ENCODE measurements at regions not wholly inside any gene's neighbourhood (a gene's known extent, or its start where the extent isn't known, plus 50 kb on each side); places are given as distances from the start of the nearest gene placed in this dataset.

GRCh38 chr1:5595531-5596170 lies 396.6 kb downstream of the NPHP4 start:
- Histone ChIP-seq H3K4me3 (no peak overlapping the region), H3K27ac (no peak overlapping the region), H3K4me1 (peaks cover 0 to 7% (median 0%) of the 10 kb centered on the region in 12 donors), H3K9me3 (peaks cover 0 to 18% (median 8%) of the 10 kb centered on the region in 12 donors), H3K36me3 (no peaks in the 10 kb centered on the region), H3K27me3 (peaks cover 0 to 30% (median 3%) of the 10 kb centered on the region in 9 donors)
- ATAC-seq (no peak), DNase-seq (no peak)
- intact Hi-C loops (cut with DNase I): no loop called here
- 82 to 88% (median 86%) methylated on average over 17 of the region's 17 CpGs for WGBS, 4 donors
- no peak for TF ChIP-seq CTCF (IDR thresholded peaks at IDR 0.05)
- TF ChIP-seq POLR2A (IDR thresholded peaks at IDR 0.05): no peak

- TF ChIP-seq POLR2A (IDR thresholded peaks at IDR 0.05) (no peak), CTCF (IDR thresholded peaks at IDR 0.05) (no peak)
- H3K27me3 ChIP-seq: peaks cover 0 to 24% (median 0%) of the 10 kb centered on the region in 9 donors
- 68 to 73% (median 70%) methylated on average over 17 to 18 of the region's 18 CpGs for WGBS, 4 donors
Measured at GRCh38 chr1:5594056-5594956, 397.9 kb downstream of the NPHP4 start.

GRCh38 chr1:5590717-5591116 lies 401.5 kb downstream of the NPHP4 start:
- WGBS, 4 donors: 79 to 95% (median 92%) methylated on average over 1 of the region's 1 CpG
- H3K27ac ChIP-seq: no peak overlapping the region
- no peaks in the 10 kb centered on the region for H3K4me1 ChIP-seq
- intact Hi-C loops (cut with DNase I): no loop called here
- peaks cover 0 to 30% (median 15%) of the 10 kb centered on the region in 12 donors for H3K9me3 ChIP-seq
- no peak for DNase-seq
- no peak for ATAC-seq
- no peak for TF ChIP-seq CTCF (IDR thresholded peaks at IDR 0.05)
- no peak for TF ChIP-seq POLR2A (IDR thresholded peaks at IDR 0.05)
- no peaks in the 10 kb centered on the region for H3K36me3 ChIP-seq
- peaks cover 0 to 24% (median 0%) of the 10 kb centered on the region in 9 donors for H3K27me3 ChIP-seq
- H3K4me3 ChIP-seq: no peak overlapping the region

More at GRCh38 chr1:5594056-5594956, 397.9 kb downstream of the NPHP4 start:
- ATAC-seq (no peak), DNase-seq (no peak)
- intact Hi-C loops (cut with DNase I): no loop called here
- H3K9me3 ChIP-seq: peaks cover 0 to 30% (median 15%) of the 10 kb centered on the region in 12 donors
- no peak overlapping the region for H3K4me3 ChIP-seq
- H3K36me3 ChIP-seq: no peaks in the 10 kb centered on the region
- H3K27ac ChIP-seq: no peak overlapping the region
- peaks cover 0 to 7% (median 0%) of the 10 kb centered on the region in 12 donors for H3K4me1 ChIP-seq

- Histone ChIP-seq H3K36me3 (no peaks in the 10 kb centered on the region), H3K27ac (no peak overlapping the region), H3K4me3 (no peak overlapping the region), H3K4me1 (no peaks in the 10 kb centered on the region), H3K27me3 (peaks cover 0 to 20% (median 0%) of the 10 kb centered on the region in 9 donors), H3K9me3 (peaks cover 0 to 23% (median 15%) of the 10 kb centered on the region in 12 donors)
- 74 to 78% (median 78%) methylated on average over 4 of the region's 4 CpGs for WGBS, 4 donors
- intact Hi-C loops (cut with DNase I): no loop called here
- ATAC-seq (no peak), DNase-seq (no peak)
- TF ChIP-seq POLR2A (IDR thresholded peaks at IDR 0.05) (no peak), CTCF (IDR thresholded peaks at IDR 0.05) (no peak)
Measured at GRCh38 chr1:5586629-5587028, 405.6 kb downstream of the NPHP4 start.

Data from heart left ventricle (tissue), 16 donors.